DMS 273 treated with DMSO at 0.1 percent for 48 hours (cell line): ENCODE measurements at regions not wholly inside any gene's neighbourhood (a gene's known extent, or its start where the extent isn't known, plus 50 kb on each side); places are given as distances from the start of the nearest gene placed in this dataset.

Experiments
- DNase-seq: peaks from one replicate; lab custom pipeline; 2025; lab: John Stamatoyannopoulos, UW

DNA sequence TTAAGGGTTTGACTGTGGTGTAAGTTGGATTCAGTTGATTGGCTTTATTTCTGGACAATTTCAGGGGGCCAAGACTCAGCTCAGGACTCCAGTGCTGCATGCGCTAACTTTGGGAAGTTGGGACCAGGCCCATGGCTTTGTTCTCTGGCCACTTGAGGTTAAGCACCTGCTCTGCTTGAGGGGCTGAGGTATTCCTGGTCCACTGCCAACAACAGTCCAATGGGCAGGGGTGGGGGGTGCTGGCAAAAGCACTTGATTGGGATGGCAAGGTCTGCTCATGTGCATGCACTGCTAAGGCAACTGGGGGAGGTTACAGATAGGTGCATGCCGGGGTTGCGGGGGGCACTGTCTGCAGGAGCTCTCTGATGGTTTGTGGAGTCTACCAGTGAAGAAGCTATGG, 52.6 kb upstream of the ASB17 start:
- no peak for DNase-seq

DNA sequence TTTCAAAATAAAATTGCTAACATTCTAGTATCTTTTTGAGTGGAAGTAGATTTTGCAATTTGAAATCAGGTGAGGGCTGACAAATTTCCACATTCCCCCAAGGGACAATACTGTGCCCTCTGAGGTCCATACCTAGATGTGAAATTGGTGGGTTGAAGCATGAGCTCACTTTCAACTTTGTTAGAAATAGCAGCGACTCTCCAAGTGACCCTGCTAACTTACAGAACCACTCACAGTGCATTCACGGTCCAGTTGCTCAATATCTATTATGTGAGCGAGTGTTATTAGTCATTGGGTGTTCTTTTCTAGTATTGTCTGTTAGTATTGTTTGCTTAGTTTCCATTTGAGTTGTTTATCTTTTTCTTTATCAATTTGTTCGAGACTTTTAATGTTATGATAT, 53.6 kb upstream of the ASB17 start:
- no peak for DNase-seq

DNA sequence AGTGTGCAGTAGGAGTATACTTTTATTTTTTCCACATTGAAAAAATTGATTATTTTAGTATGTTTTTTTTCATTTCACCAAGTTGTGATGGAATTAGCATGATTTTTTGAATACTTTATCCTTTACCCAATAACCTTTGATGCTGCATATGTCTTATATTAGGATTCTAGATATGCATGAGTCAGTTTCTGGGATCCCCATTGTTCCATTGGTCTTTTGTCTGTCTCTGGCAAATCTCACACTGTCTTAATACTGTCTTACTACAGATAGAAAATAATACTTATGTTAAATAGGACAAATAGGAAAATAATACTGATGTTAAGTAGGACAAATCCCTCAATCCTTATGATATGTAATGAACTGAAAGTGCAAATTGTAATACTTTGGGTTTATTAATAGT, 54.3 kb upstream of the ASB17 start:
- DNase-seq: no peak

DNA sequence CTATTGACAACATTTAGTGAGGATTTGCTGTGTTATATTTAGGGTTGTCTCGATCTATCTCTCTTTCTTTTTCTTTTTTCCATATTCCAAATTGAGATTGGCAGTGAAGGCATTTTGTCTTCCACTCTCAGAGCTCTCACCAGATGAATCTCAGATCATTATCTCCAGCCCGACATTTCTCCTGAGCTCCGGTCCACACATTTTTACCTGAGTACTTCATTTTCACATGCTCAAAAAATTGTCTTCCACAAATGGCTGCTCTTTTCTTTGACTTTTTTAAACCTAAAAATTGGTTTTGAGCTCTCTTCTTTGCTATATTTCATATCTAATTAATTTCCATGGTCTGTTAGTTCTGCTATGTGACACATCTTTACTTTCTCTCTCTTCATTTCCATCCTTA, 56.9 kb upstream of the ASB17 start:
- no peak for DNase-seq

DNA sequence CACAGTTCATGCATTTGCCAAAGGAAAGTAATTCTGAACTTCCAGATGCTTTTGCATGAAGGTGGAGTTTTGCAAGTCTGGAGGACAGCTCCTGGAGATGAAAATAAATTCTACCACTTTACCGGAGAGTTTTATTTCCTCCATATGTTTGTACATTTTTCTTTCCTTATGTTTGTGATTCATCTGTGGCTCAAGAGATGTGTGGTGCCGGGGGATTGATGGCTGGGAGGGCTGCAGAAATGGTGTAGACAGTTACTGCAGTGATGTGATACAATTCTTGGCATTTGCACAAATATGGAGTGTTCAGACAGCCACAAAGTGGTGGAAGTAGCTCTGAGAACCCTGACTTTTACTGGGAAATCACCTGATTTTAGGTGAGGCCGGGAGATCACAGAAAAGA, 58.5 kb upstream of the ASB17 start:
- no peak for DNase-seq

DNA sequence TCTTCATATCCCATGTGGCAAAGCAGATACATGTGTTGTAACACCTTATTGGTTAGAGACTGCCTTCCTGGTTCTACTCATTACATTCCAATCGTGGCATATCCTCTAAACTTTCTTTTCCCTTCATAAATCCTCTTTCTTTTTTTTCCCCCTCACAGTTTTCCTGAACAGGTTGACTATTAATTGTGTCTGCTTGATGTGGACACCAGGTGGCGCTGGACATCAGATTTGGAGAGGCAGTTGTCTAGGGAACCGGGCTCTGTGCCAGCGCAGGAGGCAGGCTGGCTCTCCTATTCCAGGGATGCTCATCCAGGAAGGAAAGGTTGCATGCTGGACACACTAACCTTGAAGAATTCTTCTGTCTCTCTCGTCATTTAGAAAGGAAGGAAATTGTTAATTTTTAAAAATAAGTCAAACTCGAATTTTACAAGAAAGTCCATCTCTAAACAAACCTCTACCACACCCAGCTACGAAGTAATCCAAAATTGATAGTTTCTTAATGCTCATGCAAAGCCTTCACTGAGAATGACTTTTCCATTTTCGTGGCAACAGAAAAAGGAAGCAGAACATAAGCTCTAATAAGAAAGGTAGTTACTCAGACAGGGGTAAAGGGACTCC, 59.4 kb upstream of the ASB17 start:
- DNase-seq: peak; percentile 62

DNA sequence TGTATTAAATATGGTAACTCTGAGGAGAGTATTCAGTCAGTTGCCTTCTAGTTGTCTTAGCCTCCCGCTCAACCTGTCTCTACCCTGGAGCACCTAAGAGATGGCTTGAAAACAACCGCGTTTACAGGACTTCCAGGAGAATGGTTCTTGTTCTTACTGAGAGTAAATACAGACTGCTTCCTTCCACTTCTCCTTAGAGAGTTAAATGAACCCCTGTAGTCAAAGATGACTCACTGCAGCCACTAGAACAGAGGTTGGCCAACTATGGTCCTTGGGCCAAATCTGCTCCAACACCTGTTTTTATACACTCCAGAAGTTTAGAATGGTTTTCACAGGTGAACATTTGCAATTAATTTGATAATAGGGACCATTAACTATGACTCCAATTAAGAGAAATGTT, 60.1 kb upstream of the ASB17 start:
- DNase-seq: no peak

DNA sequence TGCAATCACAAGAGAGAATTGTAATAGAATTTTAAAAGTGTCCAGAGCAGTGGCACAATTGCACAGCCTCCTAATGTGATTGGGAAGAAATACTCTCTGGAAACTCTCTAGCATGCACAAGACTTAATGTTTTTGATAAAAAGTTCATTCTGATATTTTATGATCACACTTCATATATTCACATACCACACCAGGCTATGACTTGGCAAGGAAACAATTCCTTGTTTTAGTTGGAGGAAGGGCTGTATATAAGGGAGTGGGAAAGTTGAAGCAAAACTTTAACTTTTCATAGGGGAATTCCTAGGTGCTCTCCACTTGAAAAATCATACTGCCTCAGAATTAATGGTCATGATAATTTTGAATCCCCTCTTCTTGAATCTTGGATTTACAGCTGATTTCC, 61.5 kb upstream of the ASB17 start:
- DNase-seq: no peak

DNA sequence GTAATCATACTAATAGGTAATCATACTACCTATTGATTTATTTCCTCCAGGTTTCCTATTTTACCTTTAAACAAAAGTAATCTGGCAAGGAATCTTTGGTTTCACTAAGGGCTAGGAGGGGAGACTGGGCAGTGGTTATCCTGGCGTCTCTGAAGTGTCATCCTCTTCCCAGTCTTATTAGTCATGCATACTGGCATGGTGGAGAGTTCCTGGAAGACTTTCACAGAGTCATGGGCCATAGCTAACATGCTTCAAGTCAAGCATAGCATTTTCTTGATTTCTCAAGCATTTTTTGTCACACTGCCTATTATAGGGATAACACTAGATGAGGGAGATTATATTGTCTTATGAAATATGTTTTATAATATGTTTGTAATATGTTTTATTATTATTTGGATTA, 64.0 kb upstream of the ASB17 start:
- DNase-seq: no peak

DNA sequence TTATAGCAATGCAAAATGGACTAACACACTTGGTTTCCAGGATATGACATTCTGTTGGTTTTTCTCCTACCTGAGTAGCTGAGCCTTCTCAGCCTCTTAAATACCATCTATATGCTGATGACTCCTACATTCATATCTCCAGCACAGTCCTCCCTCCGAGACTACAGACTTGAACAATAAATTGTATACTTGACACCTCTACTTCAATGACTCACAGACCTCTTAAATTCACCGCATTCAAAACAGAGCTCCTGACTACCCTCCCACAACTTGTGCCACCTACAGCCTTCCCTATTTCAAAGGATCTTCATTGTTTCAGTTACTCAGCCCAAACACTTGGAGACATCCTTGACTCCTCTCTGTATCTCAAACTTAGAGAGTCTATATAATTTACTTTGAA, 66.8 kb upstream of the ASB17 start:
- no peak for DNase-seq

DNA sequence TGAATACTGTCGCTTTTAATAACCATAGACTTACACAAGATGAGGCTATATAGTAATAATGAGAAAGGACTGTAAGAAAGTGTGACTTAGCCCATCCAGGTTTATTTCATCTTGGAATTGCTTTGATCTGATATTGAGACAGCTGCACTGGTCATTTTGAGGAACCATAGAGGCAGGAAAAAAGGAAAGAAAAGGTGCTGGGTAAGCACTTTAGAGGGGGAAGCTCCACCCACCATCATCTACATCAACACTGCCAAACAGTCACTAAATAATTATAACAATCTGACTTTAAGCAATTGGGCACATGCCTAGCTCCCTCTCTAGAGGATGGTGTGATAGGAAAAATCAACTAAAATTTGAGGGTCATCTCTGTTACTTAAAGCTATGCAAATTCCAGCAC, 70.6 kb upstream of the ST6GALNAC3 start:
- DNase-seq: no peak

DNA sequence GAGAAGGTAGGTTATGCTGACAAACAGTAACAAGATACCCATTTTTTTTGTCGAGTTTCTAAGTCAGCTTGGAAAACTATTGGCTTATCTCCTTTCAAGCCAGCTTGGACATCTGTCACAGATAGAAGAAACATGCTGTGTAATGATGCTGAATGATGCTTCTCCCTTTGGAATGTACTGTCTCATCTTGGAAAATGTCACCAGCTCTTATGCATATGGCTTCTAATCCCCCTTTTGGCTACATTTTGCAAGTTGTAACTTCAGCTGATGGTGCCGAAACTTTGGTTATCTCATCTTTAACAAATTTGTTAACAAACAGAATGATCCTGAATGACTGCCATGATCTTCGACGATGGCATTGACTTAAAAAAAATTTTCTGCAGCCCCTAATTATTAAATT, 68.8 kb upstream of the ST6GALNAC3 start:
- DNase-seq: no peak

DNA sequence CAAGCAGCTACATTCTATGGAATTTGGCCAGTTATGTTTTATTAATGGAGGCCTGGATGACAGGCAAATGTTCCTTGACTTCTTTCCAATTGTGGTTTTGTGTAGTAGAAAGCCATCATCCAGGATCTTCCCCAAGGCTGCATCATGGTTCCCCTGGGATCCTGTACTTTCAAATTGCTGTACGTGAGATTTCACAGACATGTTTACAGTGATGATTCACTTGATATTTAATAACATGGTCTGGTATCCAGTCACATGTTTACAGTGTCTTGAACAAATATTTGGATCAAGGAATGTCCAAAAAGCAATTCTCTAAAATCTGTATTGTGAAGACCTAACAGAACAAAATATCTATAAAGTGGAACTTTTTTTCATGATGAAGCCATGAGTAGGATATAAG, 68.3 kb upstream of the ST6GALNAC3 start:
- DNase-seq: no peak

DNA sequence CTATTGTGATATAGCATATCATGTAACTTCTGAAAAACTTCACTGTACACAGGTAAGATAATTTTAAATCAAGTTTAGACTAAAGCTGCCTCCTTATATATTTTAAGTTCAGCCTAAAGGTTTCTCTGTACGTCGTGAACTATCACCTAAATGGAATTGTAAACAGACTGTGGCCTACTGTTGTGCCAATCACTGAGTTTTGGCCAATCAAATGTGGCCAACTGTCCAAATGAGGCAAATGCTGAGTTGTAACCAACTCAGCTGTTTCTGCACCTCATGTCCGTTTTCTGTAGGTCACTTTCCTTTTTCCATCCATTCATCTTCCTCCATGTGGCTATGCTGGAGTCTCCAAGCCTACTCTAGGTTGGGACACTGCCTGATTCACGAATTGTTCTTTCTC, 63.7 kb upstream of the ST6GALNAC3 start:
- no peak for DNase-seq

DNA sequence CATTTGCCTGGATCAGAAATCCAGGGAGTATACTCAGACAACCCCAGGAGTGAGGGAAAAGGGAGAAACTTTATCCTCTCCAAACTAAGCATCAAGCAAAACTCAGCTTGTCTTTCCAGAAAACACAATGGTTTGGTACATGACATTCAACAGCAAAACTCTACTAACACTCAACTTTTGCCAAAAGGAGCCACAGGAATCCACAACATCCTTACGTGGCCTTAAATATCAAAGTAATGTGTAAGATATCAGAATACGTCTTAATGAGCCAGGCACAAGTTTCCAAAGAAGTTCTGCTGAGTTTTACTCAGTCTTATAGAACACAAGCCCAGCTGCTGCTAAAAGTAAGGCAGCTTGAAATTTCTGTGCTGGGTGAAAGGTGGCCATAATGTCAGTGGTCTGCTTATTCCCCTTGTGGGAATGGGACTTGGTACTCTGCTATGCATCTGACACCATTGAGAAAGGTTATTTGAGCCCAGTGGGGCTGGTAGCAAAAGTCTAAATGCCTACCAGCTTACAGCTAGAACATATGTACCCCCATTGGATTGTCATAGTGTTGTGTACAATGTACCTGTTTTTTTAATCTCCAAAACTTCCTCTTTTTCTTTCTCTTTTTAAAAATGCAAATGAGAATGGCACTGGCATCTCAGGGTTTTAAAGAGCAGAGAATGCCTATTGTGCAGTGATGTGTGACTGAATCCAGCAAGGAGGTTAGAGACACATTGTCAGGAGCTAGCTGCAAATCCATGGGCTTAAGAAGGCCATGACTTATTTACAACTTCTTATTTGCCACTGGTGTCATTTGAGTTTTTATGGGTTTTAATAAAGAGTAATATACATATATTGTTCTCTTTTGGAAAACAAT, 62.0 kb upstream of the ST6GALNAC3 start:
- DNase-seq: no peak

DNA sequence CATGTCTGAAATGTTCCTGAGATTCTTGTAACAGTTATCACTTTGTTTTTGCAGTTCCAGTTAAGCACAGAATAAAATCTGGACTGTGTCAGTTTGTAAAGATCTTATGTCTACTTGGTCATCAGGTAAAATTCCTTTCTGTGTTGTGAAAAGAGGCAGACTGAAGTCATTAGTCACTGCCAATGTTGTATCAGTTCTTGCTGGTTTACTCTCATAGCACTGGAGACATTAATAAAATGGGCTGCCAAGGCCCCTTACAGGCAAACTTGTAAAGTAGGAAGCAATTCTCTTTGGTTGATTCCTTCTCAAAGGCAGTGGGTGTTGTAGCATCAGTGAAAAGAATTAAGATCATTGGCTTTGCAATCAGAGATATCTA, 61.4 kb upstream of the ST6GALNAC3 start:
- DNase-seq: no peak

DNA sequence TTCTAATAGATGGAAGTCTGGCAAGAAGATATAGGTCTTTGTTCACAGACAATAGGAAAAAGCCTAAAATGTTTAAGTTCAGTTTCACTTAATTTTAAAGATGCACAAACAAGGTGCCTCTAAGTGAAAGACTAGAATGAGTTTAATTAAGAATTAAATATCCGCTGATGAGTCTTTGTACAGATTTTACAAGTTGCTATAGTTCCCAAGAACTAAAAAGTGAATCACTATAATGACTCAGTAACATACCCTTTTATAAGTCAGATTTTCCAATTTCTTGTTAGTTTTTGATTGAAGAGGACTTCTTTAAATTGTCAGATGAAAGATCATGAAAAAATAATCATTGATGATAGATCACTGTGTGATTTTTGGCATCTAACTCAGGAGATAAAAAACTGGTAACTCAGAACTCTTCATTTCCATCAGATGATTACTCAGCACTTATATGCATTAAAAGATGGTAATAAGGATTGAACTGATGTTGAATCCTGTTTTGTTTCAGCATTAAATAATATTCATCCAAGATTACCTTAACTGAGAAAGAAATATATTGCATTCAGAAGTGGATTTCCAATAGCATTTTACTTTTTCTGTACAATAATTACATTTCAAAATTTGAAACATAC, 59.0 kb upstream of the ST6GALNAC3 start:
- no peak for DNase-seq

DNA sequence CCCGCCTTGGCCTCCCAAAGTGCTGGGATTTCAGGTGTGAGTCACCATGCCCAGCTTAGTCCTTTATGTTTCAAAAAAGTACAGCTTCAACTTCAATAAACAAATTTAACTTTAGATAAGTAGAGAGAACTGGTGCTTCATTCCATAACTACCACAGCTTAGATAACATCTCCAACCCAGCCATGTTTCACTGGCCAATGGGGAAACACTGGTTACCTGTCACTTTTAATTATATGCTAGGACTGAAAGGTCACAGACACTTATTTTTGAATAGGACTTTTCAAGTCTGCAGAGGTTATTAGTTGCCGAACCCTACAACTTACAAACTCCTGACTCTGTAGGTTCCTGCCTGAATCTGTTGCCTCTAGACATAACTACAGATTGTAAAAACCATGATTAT, 56.5 kb upstream of the ST6GALNAC3 start:
- DNase-seq: no peak

DNA sequence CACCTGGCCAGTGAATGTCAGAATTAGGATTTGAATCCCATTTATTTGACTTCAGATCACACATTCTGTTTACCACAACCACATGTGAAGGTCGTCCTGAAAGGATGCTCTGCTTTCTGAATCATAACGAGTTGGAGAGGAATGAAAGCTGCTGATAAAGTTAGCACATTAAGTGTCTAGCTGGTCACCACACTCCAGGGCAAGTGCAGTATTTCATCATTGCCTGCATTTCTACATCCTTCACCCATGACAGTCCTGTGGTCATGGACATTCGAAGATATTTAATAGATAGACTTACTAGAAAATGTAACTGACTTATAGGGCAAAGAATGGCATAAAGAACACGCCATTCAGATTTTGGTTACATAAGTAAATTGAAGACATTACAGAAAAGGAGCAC, 52.7 kb upstream of the ST6GALNAC3 start:
- no peak for DNase-seq

DNA sequence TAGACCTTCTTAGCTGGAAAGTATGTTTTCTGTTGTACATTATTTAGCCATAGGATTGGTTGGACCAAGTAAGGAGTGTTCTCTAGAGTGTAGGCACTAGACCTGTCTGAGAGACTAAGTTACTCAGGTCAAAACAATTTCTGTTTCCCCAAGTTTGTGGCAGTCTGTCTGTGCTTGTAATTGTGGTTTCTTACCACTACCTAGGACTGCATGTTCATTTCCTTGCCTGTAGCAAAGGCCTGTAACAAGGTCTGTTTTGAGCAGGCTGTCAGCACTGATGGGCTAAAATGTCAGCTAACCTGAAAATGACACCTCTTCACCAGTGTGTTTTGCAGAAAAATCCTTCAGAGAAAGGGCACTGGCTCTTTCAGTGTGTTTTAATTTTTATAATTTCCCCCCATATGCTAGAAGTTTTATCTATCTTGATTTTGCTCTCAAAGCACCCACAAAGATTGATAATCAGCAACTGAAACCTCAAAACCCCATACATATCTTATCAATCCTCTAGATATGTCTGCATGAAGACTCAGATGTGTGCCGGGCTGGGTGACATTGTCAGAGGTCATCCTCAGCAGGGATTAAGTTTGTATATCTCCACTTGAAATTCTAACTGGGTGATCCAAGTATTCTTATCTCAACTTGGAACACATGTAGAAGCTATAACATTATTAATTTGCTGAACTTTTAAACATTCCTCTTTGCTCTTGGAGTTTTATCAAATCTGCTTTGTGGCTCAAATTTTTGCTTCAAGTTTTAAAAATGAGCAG, 50.7 kb upstream of the ST6GALNAC3 start:
- DNase-seq: no peak
